ENCODE measurements at regions not wholly inside any gene's neighbourhood (a gene's known extent, or its start where the extent isn't known, plus 50 kb on each side); places are given as distances from the start of the nearest gene placed in this dataset.

DNA sequence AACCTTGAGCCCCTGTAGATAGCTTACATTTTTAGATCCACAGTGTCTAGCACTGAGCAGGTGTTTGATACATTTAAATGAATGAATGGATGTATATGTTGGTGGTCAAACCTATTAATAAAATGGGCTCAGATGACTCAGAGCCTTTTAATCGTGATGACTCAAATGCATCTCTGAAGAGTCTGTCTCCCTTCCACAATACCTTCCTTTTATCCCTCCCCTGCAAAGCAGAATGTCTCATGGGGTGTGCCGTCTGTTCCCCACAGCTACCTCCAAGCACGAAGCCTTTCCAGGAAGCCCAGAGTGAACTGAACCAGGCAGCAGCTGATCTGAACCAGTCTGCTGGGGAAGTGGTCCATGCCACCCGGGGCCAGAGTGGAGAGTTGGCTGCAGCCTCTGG is 303.5 kb upstream of the TPM1 start:
- TF ChIP-seq, protein P1, sequence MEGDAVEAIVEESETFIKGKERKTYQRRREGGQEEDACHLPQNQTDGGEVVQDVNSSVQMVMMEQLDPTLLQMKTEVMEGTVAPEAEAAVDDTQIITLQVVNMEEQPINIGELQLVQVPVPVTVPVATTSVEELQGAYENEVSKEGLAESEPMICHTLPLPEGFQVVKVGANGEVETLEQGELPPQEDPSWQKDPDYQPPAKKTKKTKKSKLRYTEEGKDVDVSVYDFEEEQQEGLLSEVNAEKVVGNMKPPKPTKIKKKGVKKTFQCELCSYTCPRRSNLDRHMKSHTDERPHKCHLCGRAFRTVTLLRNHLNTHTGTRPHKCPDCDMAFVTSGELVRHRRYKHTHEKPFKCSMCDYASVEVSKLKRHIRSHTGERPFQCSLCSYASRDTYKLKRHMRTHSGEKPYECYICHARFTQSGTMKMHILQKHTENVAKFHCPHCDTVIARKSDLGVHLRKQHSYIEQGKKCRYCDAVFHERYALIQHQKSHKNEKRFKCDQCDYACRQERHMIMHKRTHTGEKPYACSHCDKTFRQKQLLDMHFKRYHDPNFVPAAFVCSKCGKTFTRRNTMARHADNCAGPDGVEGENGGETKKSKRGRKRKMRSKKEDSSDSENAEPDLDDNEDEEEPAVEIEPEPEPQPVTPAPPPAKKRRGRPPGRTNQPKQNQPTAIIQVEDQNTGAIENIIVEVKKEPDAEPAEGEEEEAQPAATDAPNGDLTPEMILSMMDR (IDR thresholded peaks at IDR 0.05): no peak
- no peak for TF ChIP-seq EZH2 (IDR thresholded peaks at IDR 0.05; ENCODE audit: borderline replicate concordance, insufficient read depth, low read depth, low read length, poor library complexity, severe bottlenecking)

Measured in B cell (primary cell).